ENCODE measurements at regions not wholly inside any gene's neighbourhood (a gene's known extent, or its start where the extent isn't known, plus 50 kb on each side); places are given as distances from the start of the nearest gene placed in this dataset.
"Not testable (repeated sequence)": the region's sequence is repeated elsewhere in the genome, so short reads cannot be mapped to it uniquely, and the experiment has no call there.

DNA sequence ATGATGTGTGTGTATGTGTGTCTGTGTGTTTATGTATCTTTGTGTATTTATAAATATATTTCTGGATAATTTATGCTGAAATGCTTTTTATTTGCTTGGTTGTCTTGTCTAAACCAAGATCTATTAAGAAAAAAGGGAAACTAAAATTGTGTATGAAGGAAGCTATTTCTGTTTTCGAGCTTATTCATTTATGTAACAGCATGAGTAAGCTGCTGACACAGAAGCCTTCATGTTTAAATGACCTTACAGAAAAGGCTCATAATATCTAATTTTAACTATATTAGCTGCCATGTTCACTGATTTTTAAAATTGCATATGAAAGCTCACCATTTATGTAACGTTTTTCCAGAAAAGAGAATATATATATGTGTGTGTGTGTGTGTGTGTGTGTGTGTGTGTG is 392.8 kb downstream of the PTH2R start:
- DNase-seq (ENCODE audit: low read depth): no peak

DNA sequence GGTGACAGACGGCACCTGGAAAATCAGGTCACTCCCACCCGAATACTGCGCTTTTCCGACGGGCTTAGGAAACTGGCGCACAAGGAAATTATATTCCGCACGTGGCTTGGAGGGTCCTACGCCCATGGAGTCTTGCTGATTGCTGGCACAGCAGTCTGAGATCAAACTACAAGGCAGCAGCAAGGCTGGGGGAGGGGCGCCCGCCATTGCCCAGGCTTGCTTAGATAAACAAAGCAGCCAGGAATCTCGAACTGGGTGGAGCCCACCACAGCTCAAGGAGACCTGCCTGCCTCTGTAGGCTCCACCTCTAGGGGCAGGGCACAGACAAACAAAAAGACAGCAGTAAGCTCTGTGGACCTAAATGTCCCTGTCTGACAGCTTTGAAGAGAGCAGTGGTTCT is 394.3 kb downstream of the PTH2R start:
- not testable (repeated sequence) for DNase-seq (ENCODE audit: low read depth)

DNA sequence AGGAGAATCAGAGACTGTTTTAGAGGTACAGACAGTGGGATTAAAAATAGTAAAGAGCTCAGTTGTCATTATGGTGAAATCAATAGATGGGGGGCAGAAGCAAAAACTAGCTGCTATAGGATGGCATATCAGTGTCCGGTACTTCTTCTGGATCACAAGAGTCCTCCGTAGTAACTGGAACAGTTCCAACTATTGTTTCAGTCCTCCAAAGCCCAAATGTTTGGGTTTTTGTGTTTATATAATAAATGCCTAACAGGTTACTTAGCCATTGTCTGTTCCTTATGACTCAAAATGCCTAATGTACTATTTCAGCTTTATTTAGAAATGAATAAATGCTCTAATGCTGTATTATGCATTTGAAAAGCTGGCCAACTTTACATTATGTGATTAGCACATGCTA is 401.2 kb downstream of the PTH2R start:
- no peak for DNase-seq (ENCODE audit: low read depth)

DNA sequence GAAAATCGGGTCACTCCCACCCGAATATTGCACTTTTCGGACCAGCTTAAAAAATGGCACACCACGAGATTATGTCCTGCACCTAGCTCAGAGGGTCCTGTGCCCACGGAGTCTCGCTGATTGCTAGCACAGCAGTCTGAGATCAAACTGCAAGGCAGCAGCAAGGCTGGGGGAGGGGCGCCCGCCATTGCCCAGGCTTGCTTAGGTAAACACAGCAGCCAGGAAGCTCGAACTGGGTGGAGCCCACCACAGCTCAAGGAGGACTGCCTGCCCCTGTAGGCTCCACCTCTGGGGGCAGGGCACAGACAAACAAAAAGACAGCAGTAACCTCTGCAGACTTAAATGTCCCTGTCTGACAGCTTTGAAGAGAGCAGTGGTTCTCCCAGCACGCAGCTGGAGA is 405.3 kb downstream of the PTH2R start:
- not testable (repeated sequence) for DNase-seq (ENCODE audit: low read depth)

DNA sequence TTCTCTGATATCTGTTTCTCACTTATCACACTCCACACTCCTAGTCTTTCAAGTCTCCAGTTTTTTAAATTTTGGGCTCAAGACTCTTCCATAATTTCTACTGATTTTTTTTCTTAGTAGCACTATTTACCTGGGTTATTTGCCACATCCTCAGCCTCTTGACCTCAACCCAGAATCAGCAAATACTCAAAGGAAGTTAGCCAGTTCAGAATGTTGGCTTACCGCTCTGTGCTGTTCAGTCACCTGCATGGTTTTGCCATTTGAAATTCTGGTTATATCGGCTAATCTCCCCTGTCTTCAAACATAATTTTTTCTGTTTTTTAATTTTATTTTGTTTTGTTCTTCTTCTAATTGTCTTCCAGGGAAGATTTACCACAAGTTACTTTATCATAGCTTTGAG is 412.6 kb downstream of the PTH2R start:
- no peak for DNase-seq (ENCODE audit: low read depth)

DNA sequence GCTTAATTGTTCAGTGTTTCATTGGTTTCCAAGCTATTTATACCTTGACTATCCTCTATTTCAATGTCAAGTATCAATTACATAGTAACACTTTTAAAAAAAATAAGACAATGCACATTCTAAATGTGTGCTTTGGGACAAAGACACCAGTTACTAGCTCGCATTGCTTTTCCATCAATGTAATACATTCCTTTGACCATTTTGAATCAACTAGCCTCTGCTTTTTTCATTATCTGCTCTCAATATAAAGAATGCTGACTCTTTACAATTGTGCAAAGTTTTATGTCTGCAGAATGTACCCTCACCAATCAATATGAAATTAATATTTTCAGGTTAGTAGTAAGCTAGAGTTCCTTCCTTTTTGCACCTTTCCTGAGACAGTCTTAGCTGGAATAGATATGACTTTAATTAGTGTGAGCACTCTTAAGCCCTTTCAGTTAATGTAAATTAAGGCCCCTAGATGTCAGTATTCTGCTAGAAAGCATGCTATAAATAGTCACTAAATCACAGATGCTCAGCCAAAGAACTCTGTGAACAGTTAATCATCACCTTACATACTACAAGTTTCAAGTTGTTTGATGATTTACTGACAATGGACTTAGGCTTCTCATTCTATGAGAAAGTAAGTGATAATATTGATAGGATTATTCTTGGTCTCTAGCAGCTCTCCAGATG is 413.6 kb downstream of the PTH2R start:
- DNase-seq (ENCODE audit: low read depth): no peak

DNA sequence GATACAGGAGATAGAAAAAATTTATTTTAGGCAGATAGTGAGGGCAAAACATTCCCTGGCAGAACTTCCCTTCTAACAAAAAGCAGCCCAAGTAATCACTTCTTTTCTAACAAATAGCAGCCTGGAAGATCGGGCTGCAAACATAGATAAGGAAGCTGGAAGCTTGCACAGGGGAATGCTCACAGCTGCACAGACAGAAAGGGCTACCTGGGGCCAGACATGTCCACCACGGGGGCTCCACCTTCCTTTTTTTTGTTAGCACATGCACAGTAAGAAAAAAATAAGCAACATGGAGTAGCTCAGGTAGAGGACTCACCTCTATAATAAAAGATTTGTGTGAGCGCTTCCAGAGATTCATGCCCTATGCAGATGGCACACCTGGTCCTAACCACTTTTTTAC is 420.5 kb downstream of the PTH2R start:
- no peak for DNase-seq (ENCODE audit: low read depth)

DNA sequence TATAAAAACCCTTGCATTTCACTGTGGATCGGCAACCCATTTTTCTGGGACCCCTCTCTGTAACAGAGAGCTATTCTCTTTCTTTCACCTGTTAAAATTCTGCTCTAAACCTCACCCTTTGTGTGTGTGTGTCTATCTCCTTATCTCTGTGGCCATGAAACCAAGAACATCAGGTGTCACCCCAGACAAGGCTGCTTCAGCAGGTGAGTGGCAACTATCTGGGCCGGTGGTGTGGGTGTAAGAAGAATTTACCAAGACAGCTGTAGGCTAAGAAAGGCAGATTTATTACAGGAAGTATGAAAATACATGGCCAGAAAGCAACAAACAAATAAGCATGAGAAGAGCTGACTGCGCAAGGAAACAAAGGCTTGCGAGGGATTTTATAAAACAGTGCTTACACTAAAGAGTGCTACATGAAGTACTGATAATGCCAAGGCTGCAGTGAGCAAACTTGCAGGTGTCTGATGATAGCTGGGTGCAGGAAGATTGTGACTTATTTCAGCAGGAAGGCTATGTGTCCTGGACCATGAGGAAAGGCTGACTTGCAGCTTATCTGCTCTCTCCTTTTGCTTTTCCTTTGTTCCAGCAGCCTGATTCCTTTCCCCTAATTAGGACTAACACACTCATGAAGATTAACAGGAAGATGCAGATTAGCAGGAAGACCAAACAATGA is 421.1 kb downstream of the PTH2R start:
- DNase-seq (ENCODE audit: low read depth): no peak

DNA sequence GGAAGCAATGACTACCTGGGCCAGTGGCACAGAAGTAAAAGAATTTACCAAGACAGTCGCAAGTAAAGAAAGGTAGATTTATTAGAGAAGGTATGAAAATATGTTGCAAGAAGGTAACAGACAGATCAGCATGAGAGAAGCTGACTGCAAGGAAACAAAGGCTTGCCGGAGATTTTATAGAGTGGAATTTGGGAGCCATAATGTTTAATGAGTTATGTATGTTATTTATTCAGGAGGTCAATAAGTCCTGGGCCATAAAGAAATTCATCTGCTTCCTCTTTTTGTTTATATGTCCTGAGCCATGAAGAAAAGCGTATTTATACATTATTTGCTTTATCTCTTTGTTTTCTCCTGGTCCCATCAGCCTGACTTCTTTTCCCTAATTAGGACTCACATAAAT is 423.6 kb downstream of the PTH2R start:
- DNase-seq (ENCODE audit: low read depth): no peak

DNA sequence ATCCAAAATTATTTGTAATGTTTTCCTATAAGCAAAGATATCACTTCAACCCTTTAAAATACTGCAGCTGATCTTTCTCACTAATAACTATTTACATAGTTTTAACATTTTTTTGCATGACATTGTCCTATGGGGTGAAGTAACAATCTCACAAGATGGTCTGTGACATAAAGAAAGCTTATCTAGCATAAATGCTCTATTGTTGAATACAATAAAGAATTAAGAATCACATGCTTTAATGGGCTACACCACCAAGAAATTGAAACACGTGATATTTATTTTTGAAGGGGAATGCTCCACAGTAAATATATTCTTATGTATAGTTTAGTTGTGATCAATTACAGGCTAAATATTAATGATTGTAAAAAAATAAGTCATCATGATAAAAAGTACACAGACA is 441.1 kb downstream of the PTH2R start:
- DNase-seq (ENCODE audit: low read depth): no peak

DNA sequence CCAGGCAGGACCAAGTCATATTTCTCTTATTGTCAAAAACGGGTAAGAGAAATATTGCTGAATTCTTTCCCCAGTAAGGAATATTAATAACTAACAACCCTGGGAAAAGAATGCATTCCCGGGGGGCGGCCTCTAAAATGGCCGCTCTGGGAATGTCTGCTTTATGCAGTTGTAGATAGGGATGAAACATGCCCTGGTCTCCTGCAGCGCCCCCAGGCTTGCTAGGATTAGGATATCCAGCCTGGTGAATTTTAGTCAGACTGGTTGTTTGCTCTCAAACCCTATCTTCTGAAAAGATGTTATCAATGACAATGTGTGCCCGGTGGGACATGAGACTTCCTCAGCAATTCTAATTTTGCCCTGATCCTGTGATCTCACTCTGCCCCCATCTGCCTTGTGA is 448.1 kb downstream of the PTH2R start:
- no peak for DNase-seq (ENCODE audit: low read depth)

DNA sequence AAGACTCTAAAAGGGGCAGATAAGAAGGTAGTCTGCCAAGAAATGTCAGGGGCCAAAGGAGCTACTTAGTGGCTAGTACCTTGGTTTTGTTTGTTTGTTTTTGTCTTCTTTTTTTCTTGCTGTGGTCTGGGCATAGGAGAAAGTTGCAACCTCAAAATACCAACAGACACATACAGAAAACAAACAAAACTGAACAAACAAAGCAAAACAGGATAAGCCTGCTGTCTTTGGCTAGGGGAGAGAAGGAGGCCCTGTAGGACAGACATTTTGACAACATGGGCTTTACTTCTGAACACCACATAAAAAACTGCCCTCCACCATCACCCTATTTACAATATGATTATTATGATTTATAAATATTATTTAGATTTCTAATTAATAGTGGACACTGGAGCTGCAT is 460.8 kb downstream of the PTH2R start:
- DNase-seq (ENCODE audit: low read depth): no peak

DNA sequence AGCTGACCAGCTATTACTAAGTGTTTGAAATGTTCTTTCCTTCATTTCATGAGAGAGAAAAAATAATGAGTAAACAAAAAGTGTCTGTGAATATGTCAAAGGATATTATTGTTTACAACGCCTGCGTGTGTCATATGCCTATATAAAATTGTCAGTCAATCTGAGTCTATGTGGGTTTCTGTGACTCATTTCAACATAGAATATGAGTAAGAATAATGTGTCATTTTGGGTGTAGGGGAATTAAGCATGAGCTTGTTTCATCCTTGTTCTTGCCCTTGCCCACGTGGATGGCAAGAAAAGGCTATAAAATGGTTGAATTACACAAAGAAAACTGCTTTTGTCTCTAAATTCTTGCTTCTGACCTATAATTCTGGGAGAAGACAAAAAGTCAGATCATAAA is 466.0 kb downstream of the PTH2R start:
- DNase-seq (ENCODE audit: low read depth): no peak

DNA sequence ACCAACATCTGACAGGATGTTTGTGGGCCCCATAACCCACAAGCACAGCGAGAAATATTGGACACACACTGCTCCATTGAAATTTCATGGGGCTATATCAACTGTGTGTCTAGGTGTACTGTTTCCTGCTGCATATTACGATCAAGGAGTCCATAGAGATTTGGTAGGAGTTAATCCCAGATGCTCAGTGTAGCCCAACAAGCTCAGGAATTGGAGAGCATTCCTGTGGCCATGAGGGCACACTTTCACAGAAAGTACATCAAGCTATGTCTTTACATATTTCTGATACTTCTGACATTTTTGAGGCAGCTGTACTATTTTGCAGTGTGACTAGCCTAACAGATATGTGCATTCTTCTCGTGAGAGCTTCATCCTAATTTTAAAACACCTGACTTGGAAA is 473.1 kb downstream of the PTH2R start:
- DNase-seq (ENCODE audit: low read depth): no peak

DNA sequence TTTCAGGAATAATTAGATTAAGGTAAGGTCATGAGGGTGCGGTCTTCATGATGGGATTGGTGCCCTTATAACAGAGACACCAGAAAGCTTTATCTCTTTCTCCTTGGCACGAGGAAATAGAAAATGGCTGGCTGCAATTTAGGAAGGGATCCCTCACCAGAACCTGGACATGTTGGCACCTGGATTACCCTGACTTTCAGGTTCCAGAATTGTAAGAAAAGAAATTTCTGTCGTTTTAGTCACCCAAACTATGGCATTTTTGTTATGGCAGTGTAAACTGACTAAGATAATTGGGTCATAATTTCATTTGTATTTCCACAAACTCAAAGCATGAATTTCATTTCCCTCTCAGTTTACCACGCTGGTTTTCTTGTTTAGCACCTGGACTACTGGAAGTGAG is 473.6 kb downstream of the PTH2R start:
- no peak for DNase-seq (ENCODE audit: low read depth)

DNA sequence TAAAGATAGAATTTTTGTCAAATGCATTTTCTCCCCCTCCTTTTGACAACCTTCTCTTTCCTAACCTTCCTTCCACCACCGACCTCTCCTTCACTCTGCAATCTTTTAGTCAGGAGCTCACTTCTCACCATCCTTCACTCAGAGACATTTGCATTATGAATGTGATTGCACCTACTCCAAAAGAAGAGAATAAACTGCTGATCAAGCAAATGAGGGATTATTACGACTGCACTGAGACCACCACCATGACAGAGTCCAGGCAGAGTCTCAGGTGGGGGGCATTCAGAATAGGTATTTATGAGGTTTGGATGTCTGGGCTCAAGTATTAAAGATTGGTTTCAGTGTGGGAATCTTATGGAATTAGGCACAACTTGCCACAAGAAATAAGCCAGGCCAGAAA is 483.9 kb downstream of the PTH2R start:
- no peak for DNase-seq (ENCODE audit: low read depth)

DNA sequence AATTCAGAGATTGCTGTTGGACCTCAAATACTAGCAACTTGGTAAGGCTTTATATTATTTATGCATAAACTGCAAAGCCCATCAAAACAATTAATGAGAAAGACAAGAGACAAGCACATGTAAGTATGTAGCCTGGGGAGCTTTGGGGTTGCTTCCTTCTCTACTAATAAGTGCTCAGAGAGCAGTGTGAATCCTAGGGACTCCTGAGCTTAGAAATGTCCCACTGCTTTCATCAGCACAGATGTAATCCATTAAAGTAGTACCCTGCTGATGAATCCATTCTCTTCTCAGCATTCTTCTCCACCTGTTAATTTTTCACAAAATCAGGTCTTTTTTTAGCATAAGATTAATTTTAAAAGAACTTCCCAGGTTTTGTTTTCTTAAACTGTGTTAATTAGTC is 485.6 kb downstream of the PTH2R start:
- no peak for DNase-seq (ENCODE audit: low read depth)

DNA sequence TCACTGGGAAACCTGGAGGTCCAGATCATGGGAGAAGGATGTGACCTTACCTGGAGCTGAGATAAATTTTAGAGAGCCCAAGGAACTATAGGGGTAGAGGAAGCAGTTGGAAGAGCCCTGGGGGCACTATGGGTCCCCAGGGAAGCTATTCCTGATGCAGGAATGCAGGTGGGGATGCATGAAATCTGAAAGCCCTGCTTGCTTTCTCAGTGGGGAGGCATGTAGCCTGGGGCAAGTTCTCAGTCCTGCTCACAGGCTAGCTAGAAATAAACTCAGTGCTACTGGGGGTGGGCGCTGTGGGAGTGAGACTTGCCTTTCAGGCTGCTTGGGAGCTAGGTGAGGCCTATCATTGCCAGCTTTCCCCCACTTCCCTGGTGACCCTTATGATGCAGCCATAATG is 499.7 kb downstream of the PTH2R start:
- DNase-seq (ENCODE audit: low read depth): no peak

DNA sequence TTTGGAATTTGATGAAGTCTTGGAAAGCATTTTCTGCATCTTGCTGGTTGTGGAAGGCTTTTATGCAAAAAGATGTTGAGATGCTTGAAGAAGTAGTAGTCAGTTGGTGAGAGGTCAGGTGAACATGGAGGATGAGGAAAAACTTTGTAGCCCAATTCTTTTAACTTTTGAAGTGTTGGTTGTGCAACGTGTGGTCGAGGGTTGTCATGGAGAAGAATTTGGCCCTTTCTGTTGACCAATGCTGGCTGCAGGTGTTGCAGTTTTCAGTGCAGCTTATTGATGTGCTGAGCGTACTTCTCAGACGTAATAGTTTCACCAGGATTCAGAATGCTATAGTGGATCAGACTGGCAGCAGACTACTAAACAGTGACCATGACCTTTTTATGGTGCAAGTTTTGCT is 508.4 kb upstream of the MAP2 start:
- DNase-seq (ENCODE audit: low read depth): no peak

DNA sequence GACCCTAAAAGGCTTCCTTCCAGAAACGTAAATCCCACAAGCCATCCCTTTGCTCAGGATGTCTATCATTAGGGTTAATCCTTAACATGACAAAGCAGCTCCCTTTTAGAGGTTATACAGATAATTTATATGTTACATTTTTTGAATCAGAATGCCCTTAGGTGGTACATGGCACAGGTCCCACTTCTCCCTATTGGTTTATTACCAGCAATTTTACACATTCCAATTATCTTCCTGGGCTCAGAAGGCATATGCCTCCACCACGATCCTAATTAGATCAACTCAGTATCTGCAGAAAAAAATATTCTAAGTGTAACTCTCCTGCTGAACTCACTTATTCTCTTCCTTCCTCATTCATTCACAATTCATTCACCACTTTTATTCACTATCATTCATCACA is 507.0 kb upstream of the MAP2 start:
- no peak for DNase-seq (ENCODE audit: low read depth)

DNA sequence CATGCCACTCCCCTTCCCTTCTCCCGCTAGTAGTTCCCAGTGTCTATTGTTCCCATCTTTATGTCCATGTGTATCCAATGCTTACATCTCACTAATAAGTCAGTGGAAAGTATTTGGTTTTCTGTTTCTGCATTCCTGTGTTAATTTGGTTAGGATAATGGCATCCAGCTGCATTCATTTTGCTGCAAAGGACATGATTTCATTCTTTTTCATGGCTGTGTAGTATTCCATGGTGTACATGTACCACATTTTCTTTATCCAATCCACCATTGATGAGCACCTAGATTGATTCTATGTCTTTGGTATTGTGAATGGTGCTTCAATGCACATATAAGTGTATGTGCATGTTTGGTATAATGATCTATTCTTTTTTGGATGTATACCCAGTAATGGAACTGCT is 502.5 kb upstream of the MAP2 start:
- not testable (repeated sequence) for DNase-seq (ENCODE audit: low read depth)

DNA sequence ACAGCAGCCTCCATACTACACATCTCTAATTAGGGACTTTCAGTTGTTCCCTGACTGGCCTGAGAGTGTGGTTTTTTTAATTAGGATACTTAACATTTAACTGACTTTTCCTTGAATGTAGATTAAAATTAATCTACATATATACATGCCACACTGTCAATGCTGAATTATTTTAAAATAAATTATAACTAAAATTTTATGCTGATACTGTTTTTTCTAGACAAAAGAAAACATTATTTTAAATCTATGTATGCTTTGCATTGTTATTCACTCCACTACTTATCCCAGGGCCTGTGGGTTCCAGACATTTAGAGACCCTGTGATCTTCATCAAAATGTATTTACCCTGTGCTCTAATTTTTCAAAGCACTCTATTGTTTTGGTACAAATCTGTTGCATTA is 496.0 kb upstream of the MAP2 start:
- DNase-seq (ENCODE audit: low read depth): no peak

DNA sequence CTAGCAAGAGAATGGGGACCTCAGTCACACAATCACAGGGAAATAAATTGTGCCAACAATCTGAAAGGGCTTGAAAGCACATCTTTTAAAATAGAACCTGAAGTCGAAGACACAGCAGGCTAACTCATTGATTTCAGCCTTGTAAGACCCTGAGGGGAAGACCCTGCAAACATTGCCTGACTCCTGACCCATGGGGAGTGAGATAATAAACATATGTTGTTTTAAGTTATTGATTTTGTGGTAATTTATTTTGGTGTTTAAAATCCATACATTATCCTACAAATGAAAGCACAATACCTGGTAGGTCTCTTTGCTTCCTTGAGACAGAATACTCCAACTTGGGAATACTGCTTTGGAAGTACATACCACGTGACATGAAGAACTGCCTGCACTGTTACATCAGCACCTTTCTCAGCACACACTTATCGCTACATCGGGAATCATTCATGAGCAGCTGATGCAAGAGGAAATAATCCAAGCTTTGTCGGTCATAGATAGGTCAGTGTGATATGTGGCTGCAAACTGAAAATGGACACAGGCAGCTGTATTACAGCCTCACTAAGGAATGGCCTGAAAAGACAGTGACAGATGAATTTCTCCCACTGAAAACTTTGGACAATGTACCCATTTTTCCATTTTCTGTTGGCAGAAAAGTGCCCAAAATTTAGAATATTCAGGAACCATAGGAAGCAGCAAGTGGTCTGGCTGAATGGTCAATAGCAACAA is 494.5 kb upstream of the MAP2 start:
- no peak for DNase-seq (ENCODE audit: low read depth)
